GM12873 (cell line): ENCODE measurements at regions not wholly inside any gene's neighbourhood (a gene's known extent, or its start where the extent isn't known, plus 50 kb on each side); places are given as distances from the start of the nearest gene placed in this dataset.

Experiments used
- CTCF ChIP-seq: IDR thresholded peaks from 2 replicates; pipeline ENCODE4 v1.5.1; 2012; ENCODE audit warnings: low read depth, mild to moderate bottlenecking, moderate library complexity, low read length, control low read depth; ENCODE audit not compliant: insufficient read depth; ENCODE audit errors: missing control alignments

DNA sequence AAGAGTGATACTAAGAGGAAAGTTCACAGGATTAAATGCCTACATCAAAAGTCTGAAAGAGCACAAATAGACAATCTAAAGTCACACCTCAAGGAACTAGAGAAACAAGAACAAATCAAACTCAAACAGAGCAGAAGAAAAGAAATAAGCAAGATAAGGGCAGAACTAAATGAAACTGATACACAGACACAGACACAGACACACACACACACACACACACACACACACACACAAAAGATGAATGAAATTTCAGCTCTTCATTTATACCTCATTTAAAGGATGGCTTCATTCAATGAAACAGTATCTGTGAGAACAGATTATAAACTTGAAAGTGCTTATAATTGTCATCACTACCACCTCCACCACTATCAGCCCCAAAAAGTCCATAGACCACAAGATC lies 428.9 kb downstream of the MBD2 start:
- TF ChIP-seq CTCF, result no peak

DNA sequence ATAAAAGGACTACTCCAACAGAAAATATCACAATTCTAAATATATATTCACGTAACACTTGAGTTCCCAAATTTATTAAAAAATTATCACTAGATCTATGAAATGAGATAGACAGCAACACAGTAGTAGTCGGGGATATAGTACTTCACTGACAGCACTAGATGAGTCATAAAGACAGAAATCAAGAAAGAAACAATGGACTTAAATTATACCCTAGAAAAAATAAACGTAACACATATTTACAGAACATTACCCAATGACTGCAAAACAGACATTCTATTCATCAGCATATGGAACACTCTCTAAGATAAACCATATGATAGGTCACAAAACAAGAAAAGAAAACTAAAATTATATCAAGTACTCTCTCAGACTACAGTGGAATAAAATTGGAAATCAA lies 429.4 kb downstream of the MBD2 start:
- no peak for TF ChIP-seq CTCF

- no peak for TF ChIP-seq CTCF
These were observed 431.7 kb downstream of the MBD2 start for GRCh38 chr18:53792762-53793161.

GRCh38 chr18:53790786-53791185 lies 433.7 kb downstream of the MBD2 start:
- TF ChIP-seq CTCF, result no peak

- no peak for TF ChIP-seq CTCF
These were observed 434.9 kb downstream of the MBD2 start for GRCh38 chr18:53789376-53790247.

DNA sequence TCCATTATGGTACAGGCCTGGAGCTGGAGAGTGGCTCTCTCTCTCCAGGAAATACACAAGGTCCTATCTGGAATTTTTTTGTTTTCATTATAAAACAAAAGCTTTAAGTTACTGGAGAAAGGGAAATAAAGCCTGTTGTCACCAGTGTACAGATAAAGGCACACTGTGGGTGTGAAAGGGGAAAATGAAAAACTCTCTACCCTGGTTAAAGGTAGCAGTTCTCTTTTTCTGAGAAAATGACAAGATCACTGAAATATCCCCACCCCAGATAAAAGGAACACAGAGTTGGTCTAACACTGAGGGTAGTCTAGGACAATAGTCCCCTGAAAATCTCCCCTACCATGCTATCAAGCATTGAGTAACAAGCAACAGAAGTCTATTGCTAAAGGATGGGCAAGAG lies 438.7 kb downstream of the MBD2 start:
- no peak for TF ChIP-seq CTCF

GRCh38 chr18:53784253-53784652 lies 440.2 kb downstream of the MBD2 start:
- TF ChIP-seq CTCF, result no peak
